22Rv1 (cell line): ENCODE measurements at regions not wholly inside any gene's neighbourhood (a gene's known extent, or its start where the extent isn't known, plus 50 kb on each side); places are given as distances from the start of the nearest gene placed in this dataset.

Experiments used
- CTCF ChIP-seq: fragments of 450-650 bp; IDR thresholded peaks from 2 replicates; pipeline ENCODE4 v1.5.1; 2017; ENCODE audit warnings: mild to moderate bottlenecking
- ZFX ChIP-seq: fragments of 450-650 bp; IDR thresholded peaks from 2 replicates; pipeline ENCODE4 v1.6.1; 2017; ENCODE audit warnings: antibody characterized with exemption, borderline replicate concordance

GRCh38 chr12:98243190-98243589 is 272.2 kb upstream of the TMPO start:
- TF ChIP-seq CTCF (no peak), ZFX (no peak)
